ENCODE measurements at regions not wholly inside any gene's neighbourhood (a gene's known extent, or its start where the extent isn't known, plus 50 kb on each side); places are given as distances from the start of the nearest gene placed in this dataset.

DNA sequence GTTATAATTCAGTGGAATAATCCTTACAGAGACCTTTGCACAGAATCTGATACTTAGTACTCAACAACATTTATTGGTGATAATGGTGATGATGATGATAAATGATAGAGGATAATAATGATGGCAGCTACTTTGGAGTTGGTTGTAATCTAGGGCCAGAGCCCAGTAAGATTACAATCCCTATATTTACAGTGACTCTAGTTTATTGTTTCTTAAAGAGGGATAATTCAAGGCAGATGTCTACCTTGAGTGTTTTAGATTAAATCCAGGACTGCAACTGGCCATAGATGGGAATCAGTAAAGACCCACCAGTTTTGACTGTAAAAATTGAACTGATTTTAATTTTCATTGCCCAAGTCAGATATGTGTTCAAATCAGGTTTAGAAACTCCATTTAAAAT is 813.9 kb upstream of the CNTNAP5 start:
- H3K9me3 ChIP-seq (ENCODE audit: control insufficient read depth, insufficient read depth, low read depth, low read length): no peaks in the 10 kb centered on the region
- POLR2A ChIA-PET: no interaction called here
- H3K4me1 ChIP-seq (ENCODE audit: control insufficient read depth, insufficient read depth, low read length): no peaks in the 10 kb centered on the region
- no peak overlapping the region for H3K27ac ChIP-seq (ENCODE audit: extremely low read depth, low read depth, low read length)
- H3K4me3 ChIP-seq (ENCODE audit: low read depth, low read length): no peak overlapping the region
- no peaks in the 10 kb centered on the region for H3K36me3 ChIP-seq (ENCODE audit: control insufficient read depth in 2 of 2, insufficient read depth in 1 of 2, low read length in 2 of 2)
- TF ChIP-seq ZNF677 (tag by site-specific recombination; IDR thresholded peaks at IDR 0.05): no peak
- TF ChIP-seq, protein P1, sequence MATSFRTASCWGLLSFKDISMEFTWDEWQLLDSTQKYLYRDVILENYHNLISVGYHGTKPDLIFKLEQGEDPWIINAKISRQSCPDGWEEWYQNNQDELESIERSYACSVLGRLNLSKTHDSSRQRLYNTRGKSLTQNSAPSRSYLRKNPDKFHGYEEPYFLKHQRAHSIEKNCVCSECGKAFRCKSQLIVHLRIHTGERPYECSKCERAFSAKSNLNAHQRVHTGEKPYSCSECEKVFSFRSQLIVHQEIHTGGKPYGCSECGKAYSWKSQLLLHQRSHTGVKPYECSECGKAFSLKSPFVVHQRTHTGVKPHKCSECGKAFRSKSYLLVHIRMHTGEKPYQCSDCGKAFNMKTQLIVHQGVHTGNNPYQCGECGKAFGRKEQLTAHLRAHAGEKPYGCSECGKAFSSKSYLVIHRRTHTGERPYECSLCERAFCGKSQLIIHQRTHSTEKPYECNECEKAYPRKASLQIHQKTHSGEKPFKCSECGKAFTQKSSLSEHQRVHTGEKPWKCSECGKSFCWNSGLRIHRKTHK (tag by site-specific recombination; IDR thresholded peaks at IDR 0.05): no peak
- TF ChIP-seq ZNF560 (tag by site-specific recombination; IDR thresholded peaks at IDR 0.05; ENCODE audit: borderline replicate concordance): no peak
- TF ChIP-seq KLF9 (tag by site-specific recombination; IDR thresholded peaks at IDR 0.05; ENCODE audit: low read depth): no peak
- no peak for TF ChIP-seq ZNF140 (tag by site-specific recombination; IDR thresholded peaks at IDR 0.05)
- TF ChIP-seq, protein P2, sequence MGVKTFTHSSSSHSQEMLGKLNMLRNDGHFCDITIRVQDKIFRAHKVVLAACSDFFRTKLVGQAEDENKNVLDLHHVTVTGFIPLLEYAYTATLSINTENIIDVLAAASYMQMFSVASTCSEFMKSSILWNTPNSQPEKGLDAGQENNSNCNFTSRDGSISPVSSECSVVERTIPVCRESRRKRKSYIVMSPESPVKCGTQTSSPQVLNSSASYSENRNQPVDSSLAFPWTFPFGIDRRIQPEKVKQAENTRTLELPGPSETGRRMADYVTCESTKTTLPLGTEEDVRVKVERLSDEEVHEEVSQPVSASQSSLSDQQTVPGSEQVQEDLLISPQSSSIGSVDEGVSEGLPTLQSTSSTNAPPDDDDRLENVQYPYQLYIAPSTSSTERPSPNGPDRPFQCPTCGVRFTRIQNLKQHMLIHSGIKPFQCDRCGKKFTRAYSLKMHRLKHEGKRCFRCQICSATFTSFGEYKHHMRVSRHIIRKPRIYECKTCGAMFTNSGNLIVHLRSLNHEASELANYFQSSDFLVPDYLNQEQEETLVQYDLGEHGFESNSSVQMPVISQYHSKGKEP (tag by site-specific recombination; IDR thresholded peaks at IDR 0.05): no peak
- TF ChIP-seq, protein P3, sequence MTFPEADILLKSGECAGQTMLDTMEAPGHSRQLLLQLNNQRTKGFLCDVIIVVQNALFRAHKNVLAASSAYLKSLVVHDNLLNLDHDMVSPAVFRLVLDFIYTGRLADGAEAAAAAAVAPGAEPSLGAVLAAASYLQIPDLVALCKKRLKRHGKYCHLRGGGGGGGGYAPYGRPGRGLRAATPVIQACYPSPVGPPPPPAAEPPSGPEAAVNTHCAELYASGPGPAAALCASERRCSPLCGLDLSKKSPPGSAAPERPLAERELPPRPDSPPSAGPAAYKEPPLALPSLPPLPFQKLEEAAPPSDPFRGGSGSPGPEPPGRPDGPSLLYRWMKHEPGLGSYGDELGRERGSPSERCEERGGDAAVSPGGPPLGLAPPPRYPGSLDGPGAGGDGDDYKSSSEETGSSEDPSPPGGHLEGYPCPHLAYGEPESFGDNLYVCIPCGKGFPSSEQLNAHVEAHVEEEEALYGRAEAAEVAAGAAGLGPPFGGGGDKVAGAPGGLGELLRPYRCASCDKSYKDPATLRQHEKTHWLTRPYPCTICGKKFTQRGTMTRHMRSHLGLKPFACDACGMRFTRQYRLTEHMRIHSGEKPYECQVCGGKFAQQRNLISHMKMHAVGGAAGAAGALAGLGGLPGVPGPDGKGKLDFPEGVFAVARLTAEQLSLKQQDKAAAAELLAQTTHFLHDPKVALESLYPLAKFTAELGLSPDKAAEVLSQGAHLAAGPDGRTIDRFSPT (tag by site-specific recombination; IDR thresholded peaks at IDR 0.05): no peak
- TF ChIP-seq ZNF311 (tag by site-specific recombination; IDR thresholded peaks at IDR 0.05; ENCODE audit: borderline replicate concordance): no peak
- TF ChIP-seq KLF7 (tag by site-specific recombination; IDR thresholded peaks at IDR 0.05; ENCODE audit: borderline replicate concordance): no peak
- no peak for TF ChIP-seq MYNN (tag by site-specific recombination; IDR thresholded peaks at IDR 0.05; ENCODE audit: borderline replicate concordance)
- CTCF ChIA-PET: no interaction called here

DNA sequence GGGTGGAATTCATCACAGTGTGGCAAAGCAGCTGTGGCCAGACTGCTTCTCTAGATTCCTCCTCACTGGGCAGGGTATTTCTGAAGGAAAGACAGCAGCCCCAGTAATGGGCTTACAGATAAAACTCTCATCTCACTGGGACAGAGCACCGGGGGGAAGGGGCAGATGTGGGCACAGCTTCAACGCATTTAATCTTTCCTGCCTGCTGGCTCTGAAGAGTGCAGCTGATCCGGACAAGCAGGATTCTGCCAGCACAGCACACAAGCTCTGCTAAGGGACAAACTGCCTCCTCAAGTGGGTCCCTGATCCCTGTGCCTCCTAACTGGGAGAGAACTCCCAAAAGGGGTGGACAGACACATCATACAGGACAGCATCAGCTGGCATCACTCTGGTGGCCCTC is 779.9 kb upstream of the CNTNAP5 start:
- Histone ChIP-seq H3K4me3 (ENCODE audit: low read depth, low read length) (no peak overlapping the region), H3K9me3 (ENCODE audit: control insufficient read depth, insufficient read depth, low read depth, low read length) (no peaks in the 10 kb centered on the region), H3K36me3 (ENCODE audit: control insufficient read depth in 2 of 2, insufficient read depth in 1 of 2, low read length in 2 of 2) (no peaks in the 10 kb centered on the region), H3K27ac (ENCODE audit: extremely low read depth, low read depth, low read length) (no peak overlapping the region), H3K4me1 (ENCODE audit: control insufficient read depth, insufficient read depth, low read length) (no peaks in the 10 kb centered on the region)
- ChIA-PET POLR2A (no interaction called here), CTCF (no interaction called here)
- TF ChIP-seq, protein P4, sequence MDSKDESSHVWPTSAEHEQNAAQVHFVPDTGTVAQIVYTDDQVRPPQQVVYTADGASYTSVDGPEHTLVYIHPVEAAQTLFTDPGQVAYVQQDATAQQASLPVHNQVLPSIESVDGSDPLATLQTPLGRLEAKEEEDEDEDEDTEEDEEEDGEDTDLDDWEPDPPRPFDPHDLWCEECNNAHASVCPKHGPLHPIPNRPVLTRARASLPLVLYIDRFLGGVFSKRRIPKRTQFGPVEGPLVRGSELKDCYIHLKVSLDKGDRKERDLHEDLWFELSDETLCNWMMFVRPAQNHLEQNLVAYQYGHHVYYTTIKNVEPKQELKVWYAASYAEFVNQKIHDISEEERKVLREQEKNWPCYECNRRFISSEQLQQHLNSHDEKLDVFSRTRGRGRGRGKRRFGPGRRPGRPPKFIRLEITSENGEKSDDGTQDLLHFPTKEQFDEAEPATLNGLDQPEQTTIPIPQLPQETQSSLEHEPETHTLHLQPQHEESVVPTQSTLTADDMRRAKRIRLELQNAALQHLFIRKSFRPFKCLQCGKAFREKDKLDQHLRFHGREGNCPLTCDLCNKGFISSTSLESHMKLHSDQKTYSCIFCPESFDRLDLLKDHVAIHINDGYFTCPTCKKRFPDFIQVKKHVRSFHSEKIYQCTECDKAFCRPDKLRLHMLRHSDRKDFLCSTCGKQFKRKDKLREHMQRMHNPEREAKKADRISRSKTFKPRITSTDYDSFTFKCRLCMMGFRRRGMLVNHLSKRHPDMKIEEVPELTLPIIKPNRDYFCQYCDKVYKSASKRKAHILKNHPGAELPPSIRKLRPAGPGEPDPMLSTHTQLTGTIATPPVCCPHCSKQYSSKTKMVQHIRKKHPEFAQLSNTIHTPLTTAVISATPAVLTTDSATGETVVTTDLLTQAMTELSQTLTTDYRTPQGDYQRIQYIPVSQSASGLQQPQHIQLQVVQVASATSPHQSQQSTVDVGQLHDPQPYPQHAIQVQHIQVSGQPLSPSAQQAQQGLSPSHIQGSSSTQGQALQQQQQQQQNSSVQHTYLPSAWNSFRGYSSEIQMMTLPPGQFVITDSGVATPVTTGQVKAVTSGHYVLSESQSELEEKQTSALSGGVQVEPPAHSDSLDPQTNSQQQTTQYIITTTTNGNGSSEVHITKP (tag by site-specific recombination; IDR thresholded peaks at IDR 0.05): no peak
- TF ChIP-seq ZNF548 (tag by site-specific recombination; IDR thresholded peaks at IDR 0.05): no peak
- no peak for TF ChIP-seq MEIS1 (CRISPR knock-in tag; IDR thresholded peaks at IDR 0.05; ENCODE audit: borderline replicate concordance)
- TF ChIP-seq TCF7L2 (IDR thresholded peaks at IDR 0.05; ENCODE audit: borderline replicate concordance, low read depth, low read length): no peak
- TF ChIP-seq ZIC2 (tag by site-specific recombination; IDR thresholded peaks at IDR 0.05): no peak
- no peak for TF ChIP-seq MZF1 (tag by site-specific recombination; IDR thresholded peaks at IDR 0.05; ENCODE audit: borderline replicate concordance)
- TF ChIP-seq ZNF658 (tag by site-specific recombination; IDR thresholded peaks at IDR 0.05): no peak
- TF ChIP-seq TRIM28 (IDR thresholded peaks at IDR 0.05; ENCODE audit: borderline replicate concordance, low read length): no peak
- TF ChIP-seq ZNF843 (tag by site-specific recombination; IDR thresholded peaks at IDR 0.05): no peak
- TF ChIP-seq, protein P5, sequence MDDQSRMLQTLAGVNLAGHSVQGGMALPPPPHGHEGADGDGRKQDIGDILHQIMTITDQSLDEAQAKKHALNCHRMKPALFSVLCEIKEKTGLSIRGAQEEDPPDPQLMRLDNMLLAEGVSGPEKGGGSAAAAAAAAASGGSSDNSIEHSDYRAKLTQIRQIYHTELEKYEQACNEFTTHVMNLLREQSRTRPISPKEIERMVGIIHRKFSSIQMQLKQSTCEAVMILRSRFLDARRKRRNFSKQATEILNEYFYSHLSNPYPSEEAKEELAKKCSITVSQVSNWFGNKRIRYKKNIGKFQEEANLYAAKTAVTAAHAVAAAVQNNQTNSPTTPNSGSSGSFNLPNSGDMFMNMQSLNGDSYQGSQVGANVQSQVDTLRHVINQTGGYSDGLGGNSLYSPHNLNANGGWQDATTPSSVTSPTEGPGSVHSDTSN (CRISPR knock-in tag; IDR thresholded peaks at IDR 0.05): no peak
- TF ChIP-seq ZFP69B (tag by site-specific recombination; IDR thresholded peaks at IDR 0.05): no peak
- TF ChIP-seq, protein P6, sequence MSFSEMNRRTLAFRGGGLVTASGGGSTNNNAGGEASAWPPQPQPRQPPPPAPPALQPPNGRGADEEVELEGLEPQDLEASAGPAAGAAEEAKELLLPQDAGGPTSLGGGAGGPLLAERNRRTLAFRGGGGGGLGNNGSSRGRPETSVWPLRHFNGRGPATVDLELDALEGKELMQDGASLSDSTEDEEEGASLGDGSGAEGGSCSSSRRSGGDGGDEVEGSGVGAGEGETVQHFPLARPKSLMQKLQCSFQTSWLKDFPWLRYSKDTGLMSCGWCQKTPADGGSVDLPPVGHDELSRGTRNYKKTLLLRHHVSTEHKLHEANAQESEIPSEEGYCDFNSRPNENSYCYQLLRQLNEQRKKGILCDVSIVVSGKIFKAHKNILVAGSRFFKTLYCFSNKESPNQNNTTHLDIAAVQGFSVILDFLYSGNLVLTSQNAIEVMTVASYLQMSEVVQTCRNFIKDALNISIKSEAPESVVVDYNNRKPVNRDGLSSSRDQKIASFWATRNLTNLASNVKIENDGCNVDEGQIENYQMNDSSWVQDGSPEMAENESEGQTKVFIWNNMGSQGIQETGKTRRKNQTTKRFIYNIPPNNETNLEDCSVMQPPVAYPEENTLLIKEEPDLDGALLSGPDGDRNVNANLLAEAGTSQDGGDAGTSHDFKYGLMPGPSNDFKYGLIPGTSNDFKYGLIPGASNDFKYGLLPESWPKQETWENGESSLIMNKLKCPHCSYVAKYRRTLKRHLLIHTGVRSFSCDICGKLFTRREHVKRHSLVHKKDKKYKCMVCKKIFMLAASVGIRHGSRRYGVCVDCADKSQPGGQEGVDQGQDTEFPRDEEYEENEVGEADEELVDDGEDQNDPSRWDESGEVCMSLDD (tag by site-specific recombination; IDR thresholded peaks at IDR 0.05): no peak
- no peak for TF ChIP-seq ZNF112 (tag by site-specific recombination; IDR thresholded peaks at IDR 0.05)
